ENCODE measurements at regions not wholly inside any gene's neighbourhood (a gene's known extent, or its start where the extent isn't known, plus 50 kb on each side); places are given as distances from the start of the nearest gene placed in this dataset.

GRCh38 chr3:194067949-194068362, 68.0 kb upstream of the HES1 start (continued):
- no peak for TF ChIP-seq CHD7 (IDR thresholded peaks at IDR 0.05; ENCODE audit: insufficient replicate concordance, low read length)
- TF ChIP-seq GABPA (IDR thresholded peaks at IDR 0.05; ENCODE audit: borderline replicate concordance, insufficient read depth, low read length): no peak
- TF ChIP-seq CHD1 (IDR thresholded peaks at IDR 0.05; ENCODE audit: low read depth, low read length): no peak
- TF ChIP-seq EGR1 (IDR thresholded peaks at IDR 0.05; ENCODE audit: borderline replicate concordance, low read depth, low read length): no peak
- no peak for TF ChIP-seq RNF2 (IDR thresholded peaks at IDR 0.05; ENCODE audit: borderline replicate concordance, low read depth, low read length, missing control alignments, poor library complexity, severe bottlenecking)
- no peak for TF ChIP-seq RFX5 (IDR thresholded peaks at IDR 0.05; ENCODE audit: borderline replicate concordance, low read depth, low read length)
- TF ChIP-seq SAP30 (IDR thresholded peaks at IDR 0.05; ENCODE audit: insufficient read depth, insufficient replicate concordance, low read length): no peak
- TF ChIP-seq KDM4A (IDR thresholded peaks at IDR 0.05; ENCODE audit: low read depth, low read length, severe bottlenecking): no peak
- no peak for TF ChIP-seq TBP (IDR thresholded peaks at IDR 0.05; ENCODE audit: low read depth, low read length)
- TF ChIP-seq CEBPB (IDR thresholded peaks at IDR 0.05; ENCODE audit: low read depth, low read length): no peak
- TF ChIP-seq CHD2 (IDR thresholded peaks at IDR 0.05; ENCODE audit: low read length): no peak
- no peak for TF ChIP-seq BCL11A (IDR thresholded peaks at IDR 0.05; ENCODE audit: low read depth in 2 of 2, low read length in 2 of 2)
- TF ChIP-seq ASH2L (IDR thresholded peaks at IDR 0.05; ENCODE audit: low read length): no peak

Data from H1 (cell line).